ENCODE measurements at regions not wholly inside any gene's neighbourhood (a gene's known extent, or its start where the extent isn't known, plus 50 kb on each side); places are given as distances from the start of the nearest gene placed in this dataset.

DNA sequence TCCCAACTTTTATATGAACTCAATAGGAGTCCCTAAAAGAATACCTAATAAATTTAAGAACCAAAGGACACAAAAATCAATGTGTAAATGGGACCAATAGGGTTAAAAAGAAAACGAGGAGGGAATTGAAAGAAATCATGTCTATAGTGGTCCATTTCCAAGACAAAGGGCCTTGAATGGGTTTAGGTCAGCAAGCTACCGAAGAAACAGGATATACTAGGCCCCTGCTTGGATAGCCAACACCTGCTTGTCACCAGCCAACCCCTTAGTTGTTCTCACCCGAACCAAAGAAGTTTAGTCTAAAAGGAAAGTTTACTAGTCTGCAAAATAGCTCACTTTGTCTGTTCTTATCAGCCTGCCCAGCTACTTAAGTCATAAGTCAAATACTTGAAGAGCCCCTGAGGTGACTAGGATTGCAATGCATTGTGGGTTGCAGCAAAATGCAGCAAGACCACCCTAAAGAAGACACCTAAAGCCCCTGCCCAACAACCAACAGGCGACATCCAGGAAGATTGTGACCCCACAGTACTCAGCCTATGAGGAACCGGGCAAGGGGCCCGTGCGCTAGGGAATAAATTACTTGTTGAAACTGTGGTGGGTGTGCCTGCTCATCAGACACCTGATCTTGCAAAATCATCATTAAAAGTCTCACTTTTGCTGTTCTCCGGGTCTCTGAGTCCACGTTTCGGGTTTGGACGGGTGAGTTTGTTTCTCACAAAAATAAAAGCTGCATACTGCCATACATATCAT is 183.9 kb upstream of the PPP1R26 start:
- TF ChIP-seq, protein P1, sequence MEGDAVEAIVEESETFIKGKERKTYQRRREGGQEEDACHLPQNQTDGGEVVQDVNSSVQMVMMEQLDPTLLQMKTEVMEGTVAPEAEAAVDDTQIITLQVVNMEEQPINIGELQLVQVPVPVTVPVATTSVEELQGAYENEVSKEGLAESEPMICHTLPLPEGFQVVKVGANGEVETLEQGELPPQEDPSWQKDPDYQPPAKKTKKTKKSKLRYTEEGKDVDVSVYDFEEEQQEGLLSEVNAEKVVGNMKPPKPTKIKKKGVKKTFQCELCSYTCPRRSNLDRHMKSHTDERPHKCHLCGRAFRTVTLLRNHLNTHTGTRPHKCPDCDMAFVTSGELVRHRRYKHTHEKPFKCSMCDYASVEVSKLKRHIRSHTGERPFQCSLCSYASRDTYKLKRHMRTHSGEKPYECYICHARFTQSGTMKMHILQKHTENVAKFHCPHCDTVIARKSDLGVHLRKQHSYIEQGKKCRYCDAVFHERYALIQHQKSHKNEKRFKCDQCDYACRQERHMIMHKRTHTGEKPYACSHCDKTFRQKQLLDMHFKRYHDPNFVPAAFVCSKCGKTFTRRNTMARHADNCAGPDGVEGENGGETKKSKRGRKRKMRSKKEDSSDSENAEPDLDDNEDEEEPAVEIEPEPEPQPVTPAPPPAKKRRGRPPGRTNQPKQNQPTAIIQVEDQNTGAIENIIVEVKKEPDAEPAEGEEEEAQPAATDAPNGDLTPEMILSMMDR (IDR thresholded peaks at IDR 0.05): no peak

DNA sequence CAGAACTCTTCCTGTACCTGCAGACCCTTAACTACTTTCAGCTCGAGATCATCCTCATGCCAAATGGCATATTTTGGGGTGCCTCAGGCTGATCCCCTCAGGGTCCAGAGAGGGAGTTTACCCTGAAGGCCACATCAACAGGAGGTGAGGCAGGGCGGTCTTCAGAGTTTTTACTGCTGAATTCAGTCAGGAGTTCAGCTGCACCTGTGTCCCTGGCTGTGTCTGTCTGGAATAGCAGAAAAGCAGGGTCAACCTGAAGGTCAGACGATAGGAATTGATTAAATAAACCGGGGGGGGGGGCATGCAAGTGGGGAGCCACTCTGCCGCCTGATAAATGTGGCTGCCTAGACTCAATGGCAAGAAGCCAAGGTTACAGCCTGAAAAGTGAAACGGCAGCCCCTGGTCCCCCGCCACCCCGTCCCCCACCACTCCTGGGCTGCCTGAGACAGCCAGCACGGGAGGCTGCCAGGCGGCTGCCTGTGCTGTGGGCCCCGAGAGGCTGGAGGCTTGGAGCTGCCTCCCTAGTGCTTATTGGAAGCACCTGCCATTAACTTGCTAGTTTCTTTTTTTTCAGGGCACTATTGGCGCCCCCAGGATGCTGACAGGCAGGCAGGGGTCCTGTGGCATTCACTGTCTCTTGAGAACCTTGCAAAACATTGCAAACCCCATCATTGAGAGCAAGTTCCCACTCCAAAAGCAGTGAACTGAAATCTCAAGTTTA is 182.7 kb upstream of the PPP1R26 start:
- TF ChIP-seq, protein P1 (IDR thresholded peaks at IDR 0.05): no peak

DNA sequence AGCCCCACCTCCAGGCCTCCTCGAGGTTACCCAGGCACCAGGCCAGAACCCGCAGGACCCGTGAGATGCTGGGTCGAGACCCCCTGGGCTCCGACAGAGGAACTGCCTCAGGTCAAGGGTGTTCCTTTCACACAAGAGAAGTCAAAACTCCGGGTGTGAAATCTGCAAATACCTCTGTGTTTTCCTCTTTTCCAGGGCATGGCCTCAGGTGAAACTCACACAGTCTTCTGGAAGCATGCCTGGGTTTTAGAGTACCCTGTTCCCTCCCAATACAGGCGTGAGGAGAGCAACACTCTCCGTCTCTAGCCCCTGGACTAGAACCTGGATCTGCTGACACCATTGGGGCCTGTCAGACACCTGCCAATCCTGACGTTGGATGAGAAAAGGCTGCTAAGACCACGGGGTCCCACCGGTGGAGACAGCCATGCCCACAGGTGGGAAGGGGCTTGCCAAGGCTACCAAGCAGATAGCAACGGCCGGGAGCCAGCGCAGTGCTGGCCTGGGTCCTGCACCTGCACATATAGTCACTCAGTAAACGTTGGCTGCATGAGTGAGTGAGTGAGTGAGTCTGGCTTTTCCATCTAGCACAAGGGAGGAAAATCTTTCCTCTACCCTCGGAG is 182.0 kb upstream of the PPP1R26 start:
- TF ChIP-seq, protein P1 (IDR thresholded peaks at IDR 0.05): no peak

DNA sequence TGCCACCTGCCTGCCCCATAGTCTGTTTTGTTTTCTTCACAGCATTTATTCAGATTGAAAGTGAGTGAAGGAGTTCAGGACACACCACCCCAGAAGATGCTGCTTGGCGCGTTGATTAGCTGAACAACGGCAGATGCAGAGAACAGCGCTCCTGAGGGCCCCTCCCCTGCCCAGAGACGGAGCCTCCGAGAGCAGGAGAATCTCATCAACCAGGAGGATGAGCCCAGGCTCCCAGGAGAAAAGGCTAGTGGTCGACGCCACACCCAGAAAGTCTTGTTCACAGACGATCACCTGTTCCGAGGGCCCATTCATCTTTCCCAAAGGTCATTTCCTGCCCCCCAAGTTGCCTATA is 180.4 kb upstream of the PPP1R26 start:
- TF ChIP-seq, protein P1 (IDR thresholded peaks at IDR 0.05): no peak

DNA sequence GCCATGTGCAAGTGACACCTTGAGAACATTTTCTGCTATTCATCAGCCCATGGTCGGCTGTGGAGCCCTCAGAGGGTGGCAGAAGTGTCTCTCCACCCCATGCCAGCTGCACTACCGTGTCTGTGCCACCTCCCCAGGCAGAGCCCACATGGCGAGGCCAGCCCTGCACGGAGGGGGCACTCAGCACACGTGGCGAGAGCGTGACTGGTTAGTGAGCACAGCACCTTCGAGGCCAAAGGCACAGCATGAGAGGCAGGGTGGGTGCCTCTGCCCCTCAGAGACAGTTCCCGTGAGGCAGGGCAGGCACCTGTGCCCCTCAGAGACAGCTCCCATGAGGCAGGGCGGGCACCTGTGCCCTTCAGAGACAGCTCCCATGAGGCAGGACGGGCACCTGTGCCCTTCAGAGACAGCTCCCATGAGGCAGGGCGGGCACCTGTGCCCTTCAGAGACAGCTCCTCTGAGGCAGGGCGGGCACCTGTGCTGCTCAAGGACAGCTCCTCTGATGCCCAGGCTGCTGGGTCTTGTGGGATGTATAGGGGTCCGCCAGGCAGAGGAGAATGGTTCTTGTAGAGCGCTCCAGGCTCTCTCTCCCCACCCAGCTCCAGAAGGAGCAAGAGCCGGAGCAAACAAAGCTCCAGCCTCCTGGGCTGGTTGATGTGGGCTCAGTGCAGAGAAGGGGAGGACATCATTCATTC is 179.8 kb upstream of the PPP1R26 start:
- TF ChIP-seq, protein P1 (IDR thresholded peaks at IDR 0.05): no peak

DNA sequence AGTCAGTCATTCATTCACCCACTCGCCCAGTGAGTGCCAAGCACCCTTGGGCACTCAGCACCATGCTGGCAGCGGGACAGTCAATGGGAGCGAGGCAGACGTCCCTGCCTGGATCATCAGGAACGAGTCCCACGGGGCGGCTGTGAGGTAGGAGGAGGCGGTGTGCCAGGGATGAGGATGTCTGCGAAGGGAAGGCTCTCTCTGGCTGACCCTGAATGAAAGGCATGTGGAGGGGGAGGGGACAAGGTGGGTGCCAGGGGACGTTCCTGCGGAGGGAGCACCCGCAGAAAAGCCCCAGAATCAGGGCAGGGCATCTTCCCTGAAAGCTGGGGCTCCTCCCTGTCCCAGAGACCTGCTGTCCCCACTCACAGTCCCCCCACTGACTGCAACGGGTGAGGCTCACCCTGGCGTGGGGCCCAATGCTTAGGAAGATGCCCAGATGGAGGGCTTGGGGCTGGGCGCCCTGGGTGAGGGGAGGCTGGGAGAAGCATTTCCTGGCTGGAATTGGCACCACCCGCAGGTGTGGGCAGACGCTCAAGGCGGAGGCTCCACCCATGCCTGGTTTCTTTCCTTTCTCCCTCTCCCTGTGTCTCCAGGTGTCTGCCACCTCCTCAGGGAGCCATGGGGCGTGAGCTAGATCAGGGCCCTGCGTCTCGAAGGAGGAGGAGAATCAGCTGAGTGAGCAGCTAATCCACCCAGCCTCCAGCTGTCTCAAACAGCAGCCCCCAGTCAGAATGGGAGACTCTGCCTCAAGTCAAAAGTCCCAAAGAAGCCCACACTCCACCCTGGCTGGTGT is 179.0 kb upstream of the PPP1R26 start:
- TF ChIP-seq, protein P1 (IDR thresholded peaks at IDR 0.05): no peak

Data from LNCAP (cell line).